Endothelial cell of umbilical vein (primary cell): ENCODE measurements at regions not wholly inside any gene's neighbourhood (a gene's known extent, or its start where the extent isn't known, plus 50 kb on each side); places are given as distances from the start of the nearest gene placed in this dataset.

Source experiments
- BruUV-seq: library from RNA; stranded (reverse); fragments of 400-500 nt; replicated peaks from 2 replicates; lab custom pipeline; 2021; lab: Mats Ljungman, UMichigan
- CTCF ChIA-PET: fragments of 300-600, 350-600 bp; sonication (Branson Sonifier 250); formaldehyde crosslinking; loops from one replicate; lab custom pipeline; 2021; ENCODE audit warnings: antibody characterized with exemption, inconsistent platforms; lab: Charles Lee
- POLR2A ChIA-PET: fragments of 300-600, 350-600 bp; sonication (Branson Sonifier 250); formaldehyde crosslinking; loops from one replicate; lab custom pipeline; 2021; ENCODE audit warnings: antibody characterized with exemption, inconsistent platforms; lab: Charles Lee
- DNase-seq: peaks from one replicate; pipeline ENCODE4 v3.0.0-alpha.2; 2011; ENCODE audit warnings: low read depth, low spot score
- FAIRE-seq: peaks from 2 replicates; lab custom pipeline; 2011; peaks lifted over from hg19 to GRCh38; lab: Jason Lieb, UNC
- H2AFZ ChIP-seq: 2 replicates; pipeline ENCODE4 v1.6.0; 2012; ENCODE audit warnings: low read depth, low read length, control low read depth, inconsistent platforms
- H3K27ac ChIP-seq: 2 replicates; pipeline ENCODE4 v1.5.1; 2011; ENCODE audit warnings: low read depth, mild to moderate bottlenecking, control low read depth, low read length, moderate library complexity; ENCODE audit not compliant: insufficient read depth
- H3K27me3 ChIP-seq, 2 experiments: 2 replicates each; pipeline versions ENCODE4 v1.6.0 to v1.6.1; 2011; ENCODE audit warnings: low read length in 2 of 2, mixed read lengths in 1 of 2; ENCODE audit not compliant: control insufficient read depth in 2 of 2, insufficient read depth in 2 of 2
- H3K36me3 ChIP-seq, 2 experiments: 2 replicates in 1 of 2; 3 replicates in 1 of 2; pipeline ENCODE4 v1.5.1; 2011; ENCODE audit warnings: low read length in 2 of 2, mild to moderate bottlenecking in 1 of 2, moderate library complexity in 1 of 2; ENCODE audit not compliant: control insufficient read depth in 2 of 2, insufficient read depth in 2 of 2; ENCODE audit errors: extremely low read depth in 1 of 2
- H3K4me1 ChIP-seq: 3 replicates; pipeline ENCODE4 v1.5.1; 2011; ENCODE audit warnings: mild to moderate bottlenecking, low read length; ENCODE audit not compliant: control insufficient read depth, insufficient read depth; ENCODE audit errors: extremely low read depth
- H3K4me2 ChIP-seq: 2 replicates; pipeline ENCODE4 v1.6.1; 2011; ENCODE audit warnings: low read length, control low read depth, mixed read lengths; ENCODE audit not compliant: insufficient read depth
- H3K4me3 ChIP-seq, 3 experiments: fragments of 200-600 bp in 1 of 3; sonication (generic), shearing (Covaris generic) in 1 of 3; replicated peaks in 1 of 3; 2 replicates each; pipeline ENCODE4 v1.5.1; 2011 to 2016; ENCODE audit warnings: control low read depth in 3 of 3, low read length in 3 of 3, mild to moderate bottlenecking in 2 of 3, inconsistent platforms in 1 of 3, low read depth in 1 of 3, moderate library complexity in 1 of 3; ENCODE audit not compliant: insufficient read depth in 1 of 3
- H3K79me2 ChIP-seq: 2 replicates; pipeline ENCODE4 v1.6.0; 2012; ENCODE audit warnings: low read length, inconsistent platforms; ENCODE audit not compliant: control insufficient read depth, insufficient read depth
- H3K9ac ChIP-seq: replicated peaks from 2 replicates; pipeline ENCODE3; 2011; ENCODE audit warnings: low read length, control low read depth; ENCODE audit not compliant: insufficient read depth; ENCODE audit errors: extremely low read depth
- H3K9me1 ChIP-seq: replicated peaks from 3 replicates; pipeline ENCODE4 v1.6.0; 2011; ENCODE audit warnings: mild to moderate bottlenecking, low read length; ENCODE audit not compliant: control insufficient read depth, insufficient read depth; ENCODE audit errors: extremely low read depth
- H3K9me3 ChIP-seq: replicated peaks from 2 replicates; pipeline ENCODE4 v1.5.1; 2012; ENCODE audit warnings: low read length, inconsistent platforms; ENCODE audit not compliant: control insufficient read depth, insufficient read depth
- H4K20me1 ChIP-seq: replicated peaks from 2 replicates; pipeline ENCODE3; 2011; ENCODE audit warnings: mild to moderate bottlenecking, low read length; ENCODE audit not compliant: control insufficient read depth, insufficient read depth; ENCODE audit errors: extremely low read depth
- CTCF ChIP-seq, 2 donors: IDR thresholded peaks; 1 replicate in 1 of 2; 2 replicates in 1 of 2; pipeline ENCODE4 v1.5.1; 2011; ENCODE audit warnings: low read length in 2 of 2, mild to moderate bottlenecking in 2 of 2, moderate library complexity in 2 of 2, control low read depth in 1 of 2, inconsistent platforms in 1 of 2, low read depth in 1 of 2; ENCODE audit not compliant: insufficient read depth in 1 of 2; ENCODE audit errors: extremely low read depth in 1 of 2
- FOS ChIP-seq: IDR thresholded peaks from 2 replicates; pipeline ENCODE4 v1.6.1; 2011; ENCODE audit warnings: mild to moderate bottlenecking, low read length, moderate library complexity, borderline replicate concordance; ENCODE audit not compliant: insufficient read depth
- GATA2 ChIP-seq: IDR thresholded peaks from 2 replicates; pipeline ENCODE4 v1.7.0; 2011; ENCODE audit warnings: low read depth, mild to moderate bottlenecking, moderate library complexity, mixed read lengths, low read length; ENCODE audit not compliant: insufficient read length, insufficient read depth
- MAX ChIP-seq: IDR thresholded peaks from 2 replicates; pipeline ENCODE4 v1.6.1; 2011; ENCODE audit not compliant: insufficient read depth, insufficient read length
- MYC ChIP-seq: IDR thresholded peaks from one replicate; pipeline ENCODE4 v1.6.1; 2011; ENCODE audit warnings: mild to moderate bottlenecking, low read depth, low read length
- POLR2A ChIP-seq: IDR thresholded peaks from 2 replicates; pipeline ENCODE4 v1.6.1; 2012; ENCODE audit warnings: low read depth, mild to moderate bottlenecking, control low read depth, low read length
- POLR2AphosphoS5 ChIP-seq: IDR thresholded peaks from 2 replicates; pipeline ENCODE4 v1.6.1; 2012; ENCODE audit warnings: low read depth, mild to moderate bottlenecking, control low read depth, low read length, moderate library complexity; ENCODE audit not compliant: insufficient read depth
- dilution Hi-C: fragments of 300-500 bp; cut with MboI; formaldehyde crosslinking; loops from one replicate; pipeline ENCODE4 v1.15.0; 2019; ENCODE audit warnings: low sequenced_read_pairs; ENCODE audit not compliant: extremely low pct_ligation_motif_present
- intact Hi-C: fragments of 100-400 bp; cut with micrococcal nuclease; formaldehyde crosslinking; loops from one replicate; pipeline ENCODE4 v1.10.0; 2022

GRCh38 chr13:99827011-99827772, 144.4 kb downstream of the ZIC5 start:
- no peak for FAIRE-seq
- Histone ChIP-seq H3K27me3 (no peaks in the 10 kb centered on the region), H2AFZ (no peak overlapping the region), H3K36me3 (no peaks in the 10 kb centered on the region), H3K4me3 (no peak overlapping the region), H4K20me1 (no peaks in the 10 kb centered on the region), H3K4me2 (no peak overlapping the region), H3K9me1 (no peaks in the 10 kb centered on the region), H3K9me3 (no peaks in the 10 kb centered on the region), H3K79me2 (no peaks in the 10 kb centered on the region), H3K9ac (no peak overlapping the region), H3K4me1 (no peaks in the 10 kb centered on the region), H3K27ac (no peak overlapping the region)
- BruUV-seq: no TSS peak
- DNase-seq: no peak
- intact Hi-C loops: no loop called here
- dilution Hi-C loops: no loop called here
- ChIA-PET CTCF (no interaction called here), POLR2A (no interaction called here)
- TF ChIP-seq MAX (no peak), POLR2AphosphoS5 (no peak), FOS (no peak), GATA2 (no peak), POLR2A (no peak)

- no peak for DNase-seq
- CTCF ChIA-PET: no interaction called here
Observed at GRCh38 chr13:99823961-99824360, 147.6 kb downstream of the ZIC5 start.

More at GRCh38 chr13:99823961-99824360, 147.6 kb downstream of the ZIC5 start:
- FAIRE-seq: no peak
- Histone ChIP-seq H2AFZ (no peak overlapping the region), H3K27me3 (no peaks in the 10 kb centered on the region), H3K4me2 (no peak overlapping the region), H3K9me1 (no peaks in the 10 kb centered on the region), H3K9me3 (no peaks in the 10 kb centered on the region), H3K4me3 (no peak overlapping the region), H3K27ac (no peak overlapping the region), H3K36me3 (no peaks in the 10 kb centered on the region), H3K79me2 (no peaks in the 10 kb centered on the region), H3K4me1 (no peaks in the 10 kb centered on the region), H4K20me1 (no peaks in the 10 kb centered on the region), H3K9ac (no peak overlapping the region)
- intact Hi-C loops (no loop called here), dilution Hi-C loops (no loop called here)
- TF ChIP-seq POLR2AphosphoS5 (no peak), MYC (no peak), CTCF (IDR thresholded peaks at IDR 0.05; ENCODE audit: extremely low read depth in 1 of 2, insufficient read depth in 1 of 2, low read depth in 1 of 2, low read length in 2 of 2) (no peak), MAX (no peak), GATA2 (no peak), POLR2A (no peak)
- POLR2A ChIA-PET: no interaction called here
- no TSS peak for BruUV-seq
